Loucy (cell line): ENCODE measurements at regions not wholly inside any gene's neighbourhood (a gene's known extent, or its start where the extent isn't known, plus 50 kb on each side); places are given as distances from the start of the nearest gene placed in this dataset.

Source experiments
- H2AFZ ChIP-seq: fragments of 200-600 bp; sonication (generic); 2 replicates; pipeline ENCODE4 v1.6.0; 2016; ENCODE audit warnings: antibody characterized with exemption, mild to moderate bottlenecking, low read length, moderate library complexity
- H3F3A ChIP-seq: fragments of 200-600 bp; 2 replicates; pipeline ENCODE4 v1.6.0; 2016; ENCODE audit warnings: antibody characterized with exemption, low read depth, mild to moderate bottlenecking
- H3K27me3 ChIP-seq: fragments of 200-600 bp; sonication (generic); 2 replicates; pipeline ENCODE4 v1.6.1; 2014; ENCODE audit warnings: low read length, mild to moderate bottlenecking; ENCODE audit not compliant: insufficient read depth, poor library complexity, severe bottlenecking
- H3K36me3 ChIP-seq: fragments of 200-600 bp; sonication (generic); 2 replicates; pipeline ENCODE4 v1.6.1; 2016; ENCODE audit warnings: low read length; ENCODE audit not compliant: insufficient read depth
- H3K4me1 ChIP-seq: fragments of 200-600 bp; sonication (generic); 2 replicates; pipeline ENCODE4 v1.5.1; 2014; ENCODE audit warnings: low read length, mild to moderate bottlenecking; ENCODE audit not compliant: insufficient read depth, poor library complexity, severe bottlenecking
- H3K4me2 ChIP-seq: fragments of 200-600 bp; sonication (generic); 2 replicates; pipeline ENCODE4 v1.6.0; 2014; ENCODE audit warnings: antibody characterized with exemption, low read length, low read depth, mild to moderate bottlenecking; ENCODE audit not compliant: poor library complexity, severe bottlenecking
- H3K4me3 ChIP-seq: fragments of 200-600 bp; sonication (generic); 2 replicates; pipeline ENCODE4 v1.5.1; 2014; ENCODE audit warnings: low read length, mild to moderate bottlenecking, mixed read lengths; ENCODE audit not compliant: poor library complexity, severe bottlenecking
- H3K79me2 ChIP-seq: fragments of 200-600 bp; sonication (generic); 2 replicates; pipeline ENCODE4 v1.6.1; 2014; ENCODE audit warnings: low read length; ENCODE audit not compliant: insufficient read depth
- H3K9ac ChIP-seq: fragments of 200-600 bp; sonication (generic); 2 replicates; pipeline ENCODE4 v1.6.0; 2014; ENCODE audit warnings: mild to moderate bottlenecking, low read depth, low read length, moderate library complexity; ENCODE audit not compliant: poor library complexity, severe bottlenecking
- H3K9me2 ChIP-seq: fragments of 200-600 bp; sonication (generic); replicated peaks from 2 replicates; pipeline ENCODE4 v1.6.1; 2016; ENCODE audit warnings: low read depth, low read length, mixed read lengths
- H3K9me3 ChIP-seq: fragments of 200-600 bp; sonication (generic); 2 replicates; pipeline ENCODE4 v1.6.1; 2014; ENCODE audit warnings: mild to moderate bottlenecking, antibody characterized with exemption, low read length, low read depth; ENCODE audit not compliant: insufficient read depth
- H4K20me1 ChIP-seq: fragments of 200-600 bp; sonication (generic); 2 replicates; pipeline ENCODE4 v1.6.0; 2014; ENCODE audit warnings: antibody characterized with exemption, low read length, mild to moderate bottlenecking; ENCODE audit not compliant: insufficient read depth, poor library complexity, severe bottlenecking
- CTCF ChIP-seq: fragments of 200-600 bp; sonication (generic); conservative IDR thresholded peaks from 2 replicates; pipeline ENCODE4 v1.5.1; 2014; ENCODE audit warnings: mild to moderate bottlenecking, antibody characterized with exemption, low read length
- EZH2phosphoT487 ChIP-seq: fragments of 200-600 bp; IDR thresholded peaks from 2 replicates; pipeline ENCODE4 v1.6.1; 2018; ENCODE audit warnings: antibody characterized with exemption, mild to moderate bottlenecking, moderate library complexity, borderline replicate concordance

- Histone ChIP-seq H3K4me2 (no peak overlapping the region), H3K79me2 (no peaks in the 10 kb centered on the region), H4K20me1 (no peaks in the 10 kb centered on the region), H2AFZ (no peak overlapping the region), H3K36me3 (no peaks in the 10 kb centered on the region), H3K4me1 (no peaks in the 10 kb centered on the region), H3K27me3 (no peaks in the 10 kb centered on the region), H3F3A (no peaks in the 10 kb centered on the region), H3K9me2 (no peaks in the 10 kb centered on the region), H3K9me3 (no peaks in the 10 kb centered on the region), H3K4me3 (no peak overlapping the region), H3K9ac (no peak overlapping the region)
- no peak for TF ChIP-seq EZH2phosphoT487
- TF ChIP-seq CTCF: no peak
These were observed 76.7 kb upstream of the PKDCC start for GRCh38 chr2:41970988-41971660.

DNA sequence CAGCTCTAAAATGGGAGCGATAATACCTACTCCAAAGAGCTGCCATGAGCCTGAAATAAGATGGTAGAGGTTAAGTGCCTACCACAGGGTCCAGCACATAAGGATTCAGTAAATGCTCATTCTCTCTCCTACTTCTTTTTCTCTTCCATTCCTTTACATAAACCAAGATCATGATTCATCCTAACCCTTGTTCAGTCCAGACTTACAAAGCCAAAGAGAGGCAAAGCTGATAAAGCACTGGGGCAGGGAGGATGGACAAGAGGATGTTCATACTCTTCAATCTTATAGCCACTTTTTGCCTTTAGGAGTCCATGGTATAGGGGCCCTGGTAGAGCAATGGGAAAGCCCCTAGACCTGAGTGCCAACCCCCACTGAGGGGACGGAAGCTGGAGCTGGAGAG lies 75.6 kb upstream of the PKDCC start:
- Histone ChIP-seq H3K4me2 (no peak overlapping the region), H3K9me2 (no peaks in the 10 kb centered on the region), H3K4me1 (no peaks in the 10 kb centered on the region), H2AFZ (no peak overlapping the region), H3K9me3 (no peaks in the 10 kb centered on the region), H3K79me2 (no peaks in the 10 kb centered on the region), H3K9ac (no peak overlapping the region), H3K36me3 (no peaks in the 10 kb centered on the region), H4K20me1 (no peaks in the 10 kb centered on the region), H3F3A (no peaks in the 10 kb centered on the region), H3K27me3 (no peaks in the 10 kb centered on the region), H3K4me3 (no peak overlapping the region)
- TF ChIP-seq EZH2phosphoT487: no peak
- no peak for TF ChIP-seq CTCF

DNA sequence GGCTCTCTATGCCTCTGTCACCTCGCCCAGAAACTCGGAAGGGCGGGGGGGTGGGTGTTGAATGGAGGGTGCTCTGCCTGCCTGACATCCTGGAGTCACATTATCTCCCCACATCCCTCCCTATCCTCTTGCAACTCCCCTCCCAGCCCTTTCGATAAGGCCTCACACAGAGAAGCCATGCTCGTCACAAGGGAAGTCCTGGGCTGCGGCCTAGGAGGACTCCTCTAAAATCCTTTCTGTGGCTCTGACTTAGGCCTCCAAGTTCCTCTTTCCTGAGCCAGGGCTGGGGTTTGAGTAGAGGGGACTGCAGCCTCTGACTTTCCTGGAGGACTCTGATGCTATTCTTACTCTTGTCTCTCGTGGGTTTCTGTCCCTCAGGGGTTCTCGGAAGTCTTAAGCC lies 75.0 kb upstream of the PKDCC start:
- Histone ChIP-seq H3K9ac (no peak overlapping the region), H3K4me3 (no peak overlapping the region), H3K4me2 (no peak overlapping the region), H3K9me2 (no peaks in the 10 kb centered on the region), H3K4me1 (no peaks in the 10 kb centered on the region), H3K27me3 (no peaks in the 10 kb centered on the region), H3K36me3 (no peaks in the 10 kb centered on the region), H3K9me3 (no peaks in the 10 kb centered on the region), H3F3A (no peaks in the 10 kb centered on the region), H2AFZ (no peak overlapping the region), H3K79me2 (no peaks in the 10 kb centered on the region), H4K20me1 (no peaks in the 10 kb centered on the region)
- TF ChIP-seq EZH2phosphoT487 (no peak), CTCF (no peak)
